ENCODE measurements at regions not wholly inside any gene's neighbourhood (a gene's known extent, or its start where the extent isn't known, plus 50 kb on each side); places are given as distances from the start of the nearest gene placed in this dataset.
A peak's percentile ranks its signal among the peaks of the same experiment; 100 is the strongest.

DNA sequence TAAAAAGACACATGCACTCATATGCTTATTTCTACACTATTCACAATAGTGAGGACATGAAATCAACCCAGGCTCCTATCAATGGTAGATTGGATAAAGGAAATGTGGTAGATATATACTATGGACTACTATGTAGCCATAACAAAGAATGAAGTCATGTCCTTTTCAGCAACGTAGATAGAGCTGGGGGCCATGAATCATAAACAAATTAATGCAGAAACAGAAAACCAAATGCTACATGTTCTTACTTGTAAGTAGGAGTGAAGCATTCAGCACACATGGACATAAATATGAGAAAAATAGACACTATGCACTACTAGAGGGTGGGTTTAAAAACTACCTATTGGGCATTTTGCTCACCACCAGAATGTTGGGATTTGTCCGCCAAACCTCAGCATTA is 278.0 kb upstream of the MIS18BP1 start:
- TF ChIP-seq CTCF (conservative IDR thresholded peaks at IDR 0.05; ENCODE audit: control insufficient read depth, insufficient read depth, low read depth, low read length), result no peak
- no peak for DNase-seq (ENCODE audit: low read depth)
- H3K4me3 ChIP-seq (ENCODE audit: control insufficient read depth, low read depth, low read length), result no peak overlapping the region

GRCh38 chr14:45526715-45527549 is 273.9 kb upstream of the MIS18BP1 start:
- TF ChIP-seq CTCF (conservative IDR thresholded peaks at IDR 0.05; ENCODE audit: control insufficient read depth, insufficient read depth, low read depth, low read length), result peak; percentile 22
- no peak overlapping the region for H3K4me3 ChIP-seq (ENCODE audit: control insufficient read depth, low read depth, low read length)
- DNase-seq (ENCODE audit: low read depth), result peak; percentile 6

GRCh38 chr14:45519766-45520165 is 266.8 kb upstream of the MIS18BP1 start:
- no peak overlapping the region for H3K4me3 ChIP-seq (ENCODE audit: control insufficient read depth, low read depth, low read length)
- TF ChIP-seq CTCF (conservative IDR thresholded peaks at IDR 0.05; ENCODE audit: control insufficient read depth, insufficient read depth, low read depth, low read length), result no peak
- no peak for DNase-seq (ENCODE audit: low read depth)

DNA sequence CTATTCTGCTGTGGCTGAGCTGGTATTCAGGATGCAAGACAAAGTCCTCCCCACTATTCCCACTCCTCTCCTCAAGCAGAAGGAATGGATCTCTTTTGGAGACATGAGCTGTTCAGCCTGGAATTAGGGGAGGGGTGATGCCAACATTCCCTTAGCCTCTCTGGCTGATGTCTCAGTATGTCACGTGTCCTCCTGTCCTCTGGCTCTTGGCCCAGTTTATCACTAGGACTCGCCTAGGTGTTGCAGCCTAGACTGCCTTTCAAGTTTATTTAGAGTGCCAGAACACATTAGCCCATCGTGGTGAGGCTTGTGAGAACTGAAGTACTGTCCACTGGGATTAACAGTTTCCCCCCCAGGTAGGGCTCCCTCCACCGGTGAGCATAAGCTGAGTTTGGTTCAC is 239.9 kb upstream of the MIS18BP1 start:
- no peak overlapping the region for H3K4me3 ChIP-seq (ENCODE audit: control insufficient read depth, low read depth, low read length)
- no peak for TF ChIP-seq CTCF (conservative IDR thresholded peaks at IDR 0.05; ENCODE audit: control insufficient read depth, insufficient read depth, low read depth, low read length)
- DNase-seq (ENCODE audit: low read depth), result no peak

GRCh38 chr14:45491914-45492313 is 238.9 kb upstream of the MIS18BP1 start:
- no peak for DNase-seq (ENCODE audit: low read depth)
- TF ChIP-seq CTCF (conservative IDR thresholded peaks at IDR 0.05; ENCODE audit: control insufficient read depth, insufficient read depth, low read depth, low read length), result no peak
- no peak overlapping the region for H3K4me3 ChIP-seq (ENCODE audit: control insufficient read depth, low read depth, low read length)

GRCh38 chr14:45486599-45486998 is 233.6 kb upstream of the MIS18BP1 start:
- no peak overlapping the region for H3K4me3 ChIP-seq (ENCODE audit: control insufficient read depth, low read depth, low read length)
- no peak for TF ChIP-seq CTCF (conservative IDR thresholded peaks at IDR 0.05; ENCODE audit: control insufficient read depth, insufficient read depth, low read depth, low read length)
- no peak for DNase-seq (ENCODE audit: low read depth)

All from fibroblast of mammary gland (primary cell).